Right ventricle myocardium inferior (tissue), 1 donor: ENCODE measurements at regions not wholly inside any gene's neighbourhood (a gene's known extent, or its start where the extent isn't known, plus 50 kb on each side); places are given as distances from the start of the nearest gene placed in this dataset.

Experiments
- ATAC-seq: fragments of 200-7000 bp; cut with Tn5 transposase; one replicate; pipeline ENCODE4 v1.9.1; 2020; ENCODE audit warnings: mild to moderate bottlenecking, moderate library complexity
- DNase-seq: peaks from one replicate; pipeline ENCODE4 v3.0.0; 2021; ENCODE audit errors: missing footprints
- intact Hi-C: fragments of 100-400 bp; cut with DNase I; formaldehyde crosslinking; loops from one replicate; pipeline ENCODE4 v1.11.0; 2022
- donor health status: DM: no; HTN: yes; CAD: no; lungs with severe emphysema.

GRCh38 chr2:43131890-43132682 lies 94.3 kb downstream of the ZFP36L2 start:
- intact Hi-C loops, result loop anchor here (2.0 kb wide), 3 partner anchors 87 to 353 kb away; partner anchors contain the start of gene ZFP36L2
- ATAC-seq (no peak), DNase-seq (no peak)

- ATAC-seq, result peak; percentile 58
- peak; percentile 90 for DNase-seq
- intact Hi-C loops, result loop anchor here (2.0 kb wide), 3 partner anchors 88 to 354 kb away; partner anchors contain the start of gene ZFP36L2
Measured at GRCh38 chr2:43131051-43131889, 95.1 kb downstream of the ZFP36L2 start.

- no peak for DNase-seq
- ATAC-seq, result no peak
- intact Hi-C loops, result loop anchor here (2.0 kb wide), 3 partner anchors 88 to 354 kb away; partner anchors contain the start of gene ZFP36L2
Measured at GRCh38 chr2:43130548-43130875, 95.9 kb downstream of the ZFP36L2 start.

GRCh38 chr2:43129676-43130547 lies 96.5 kb downstream of the ZFP36L2 start:
- ATAC-seq (peak; percentile 40), DNase-seq (peak; percentile 80)
- intact Hi-C loops, result loop anchor here (2.0 to 5.0 kb wide), 5 partner anchors 89 to 355 kb away; partner anchors contain the start of gene ZFP36L2

GRCh38 chr2:43128559-43128955 lies 97.8 kb downstream of the ZFP36L2 start:
- DNase-seq (no peak), ATAC-seq (no peak)
- intact Hi-C loops, result loop anchor here (5.0 kb wide), 2 partner anchors 101 to 151 kb away; no protein-coding TSS in a partner anchor

GRCh38 chr2:43127941-43128558 lies 98.4 kb downstream of the ZFP36L2 start:
- no peak for DNase-seq
- ATAC-seq, result no peak
- intact Hi-C loops, result loop anchor here (5.0 kb wide), 2 partner anchors 101 to 151 kb away; no protein-coding TSS in a partner anchor

GRCh38 chr2:43127208-43127940 lies 99.0 kb downstream of the ZFP36L2 start:
- ATAC-seq (peak; percentile 35), DNase-seq (peak; percentile 93)
- intact Hi-C loops, result loop anchor here (5.0 kb wide), 2 partner anchors 100 to 150 kb away; no protein-coding TSS in a partner anchor

GRCh38 chr2:43126817-43127207 lies 99.6 kb downstream of the ZFP36L2 start:
- DNase-seq, result peak; percentile 69
- no peak for ATAC-seq
- intact Hi-C loops, result loop anchor here (5.0 kb wide), 2 partner anchors 100 to 150 kb away; no protein-coding TSS in a partner anchor

GRCh38 chr2:43125090-43125998 lies 101.1 kb downstream of the ZFP36L2 start:
- DNase-seq, result no peak
- intact Hi-C loops, result loop anchor here (5.0 kb wide), 2 partner anchors 98 to 148 kb away; no protein-coding TSS in a partner anchor
- ATAC-seq, result no peak

GRCh38 chr2:43124687-43125057 lies 101.7 kb downstream of the ZFP36L2 start:
- intact Hi-C loops, result loop anchor here (5.0 kb wide), 2 partner anchors 97 to 147 kb away; no protein-coding TSS in a partner anchor
- DNase-seq (no peak), ATAC-seq (no peak)

GRCh38 chr2:43123981-43124686 lies 102.3 kb downstream of the ZFP36L2 start:
- ATAC-seq (no peak), DNase-seq (no peak)
- intact Hi-C loops, result no loop called here

- intact Hi-C loops, result no loop called here
- no peak for DNase-seq
- ATAC-seq, result no peak
Measured at GRCh38 chr2:43123486-43123885, 102.9 kb downstream of the ZFP36L2 start.

GRCh38 chr2:43123028-43123427 lies 103.4 kb downstream of the ZFP36L2 start:
- no peak for ATAC-seq
- intact Hi-C loops, result no loop called here

GRCh38 chr2:43121580-43122314 lies 104.7 kb downstream of the ZFP36L2 start:
- DNase-seq, result no peak
- no peak for ATAC-seq
- intact Hi-C loops, result no loop called here

More at GRCh38 chr2:43123028-43123427, 103.4 kb downstream of the ZFP36L2 start:
- DNase-seq, result no peak

GRCh38 chr2:43119303-43119702 lies 107.1 kb downstream of the ZFP36L2 start:
- intact Hi-C loops, result no loop called here
- ATAC-seq, result no peak
- no peak for DNase-seq
